Stomach (tissue), 4 donors: ENCODE measurements at regions not wholly inside any gene's neighbourhood (a gene's known extent, or its start where the extent isn't known, plus 50 kb on each side); places are given as distances from the start of the nearest gene placed in this dataset.

Experiments
- CTCF ChIP-seq, 7 experiments: fragments of 450-650 bp in 4 of 7; fragments of 200-600 bp in 3 of 7; sonication (generic) in 3 of 7; IDR thresholded peaks; one replicate each; pipeline ENCODE4 v1.5.1; 2016 to 2019; ENCODE audit warnings: antibody characterized with exemption in 7 of 7, control low read depth in 2 of 7, mild to moderate bottlenecking in 1 of 7
- POLR2AphosphoS5 ChIP-seq, 3 donors: sonication (generic); formaldehyde crosslinking; IDR thresholded peaks; one replicate each; pipeline ENCODE4 v1.6.1; 2016; ENCODE audit warnings: antibody characterized with exemption in 3 of 3

- TF ChIP-seq CTCF (IDR thresholded peaks at IDR 0.05) (no peak), POLR2AphosphoS5 (IDR thresholded peaks at IDR 0.05) (no peak)
Measured at GRCh38 chr10:59588791-59589190, 120.9 kb downstream of the SLC16A9 start.
